ENCODE measurements at regions not wholly inside any gene's neighbourhood (a gene's known extent, or its start where the extent isn't known, plus 50 kb on each side); places are given as distances from the start of the nearest gene placed in this dataset.
"Not testable (repeated sequence)": the region's sequence is repeated elsewhere in the genome, so short reads cannot be mapped to it uniquely, and the experiment has no call there.

DNA sequence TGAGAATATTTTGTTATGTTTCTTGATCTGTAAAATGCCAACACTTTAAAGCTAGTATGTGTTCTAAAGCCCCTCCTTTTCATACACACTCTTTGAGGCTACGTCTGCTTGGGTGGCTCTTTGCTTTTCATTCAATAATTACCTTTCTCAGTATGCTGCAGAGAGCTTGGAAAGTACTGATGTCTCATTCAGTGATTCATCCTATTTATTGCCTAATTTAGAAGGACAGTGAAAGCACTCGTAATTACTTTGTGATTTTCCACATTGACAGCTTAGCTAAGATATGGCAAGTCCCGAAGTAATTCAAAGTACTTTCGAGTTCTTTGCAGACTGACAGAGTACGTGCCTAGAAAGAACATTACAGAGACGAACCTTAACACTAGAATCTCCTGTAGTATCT lies 57.2 kb downstream of the BMP15 start:
- DNase-seq (ENCODE audit: low spot score): no peak

DNA sequence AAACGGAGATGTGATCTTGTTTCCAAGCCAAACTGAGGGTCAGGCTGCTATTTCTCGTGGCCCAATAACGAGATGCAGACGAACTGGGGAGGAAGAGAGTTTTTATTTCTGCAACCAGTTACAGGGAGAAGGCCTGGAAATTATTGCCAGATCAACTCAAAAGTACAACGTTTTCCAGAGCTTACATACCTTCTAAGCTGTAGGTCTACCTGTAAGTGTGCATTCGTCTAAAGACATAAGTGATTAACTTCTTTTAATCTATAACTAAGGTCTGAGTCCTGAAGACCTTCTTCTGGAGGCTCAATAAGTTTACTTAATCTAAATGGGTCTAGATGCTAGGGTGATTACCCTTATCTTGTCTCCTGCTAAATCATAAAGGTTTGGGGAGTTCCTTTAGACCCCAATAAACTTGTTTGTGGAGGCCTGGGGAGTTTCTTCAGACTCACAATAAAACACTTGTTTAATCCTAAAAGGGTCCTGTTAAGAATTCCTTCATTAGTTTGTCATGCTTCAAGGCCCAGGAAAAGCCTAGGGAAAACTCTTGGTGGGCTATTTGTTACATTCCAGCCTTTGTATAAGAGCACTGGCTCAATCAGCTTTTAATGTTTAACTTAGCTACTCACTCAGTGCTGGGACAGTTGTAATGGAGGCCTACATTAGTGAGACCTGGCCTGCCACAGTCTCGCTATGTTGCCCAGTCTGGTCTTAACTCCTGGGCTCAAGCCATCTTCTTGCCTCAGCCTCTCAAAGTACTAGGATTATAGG lies 58.5 kb downstream of the BMP15 start:
- not testable (repeated sequence) for DNase-seq (ENCODE audit: low spot score)

DNA sequence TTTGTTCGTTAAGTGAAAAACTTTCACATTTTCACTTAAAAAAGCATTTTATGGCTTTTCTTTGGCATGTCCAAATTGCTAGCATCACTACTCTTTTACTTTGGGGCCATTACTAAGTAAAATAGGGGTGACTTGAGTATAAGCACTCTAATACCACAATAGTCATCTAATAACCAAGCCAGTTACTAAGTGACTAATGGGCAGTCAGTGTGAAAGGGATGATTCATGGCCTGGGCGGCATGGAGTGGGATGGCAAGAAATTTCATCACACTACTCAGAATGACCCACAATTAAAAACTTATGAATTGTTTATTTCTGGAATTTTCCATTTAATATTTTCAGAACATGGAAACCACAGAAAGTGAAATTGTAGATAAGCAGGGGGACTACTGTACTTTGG lies 60.9 kb downstream of the BMP15 start:
- peak; percentile 13 for DNase-seq (ENCODE audit: low spot score)

DNA sequence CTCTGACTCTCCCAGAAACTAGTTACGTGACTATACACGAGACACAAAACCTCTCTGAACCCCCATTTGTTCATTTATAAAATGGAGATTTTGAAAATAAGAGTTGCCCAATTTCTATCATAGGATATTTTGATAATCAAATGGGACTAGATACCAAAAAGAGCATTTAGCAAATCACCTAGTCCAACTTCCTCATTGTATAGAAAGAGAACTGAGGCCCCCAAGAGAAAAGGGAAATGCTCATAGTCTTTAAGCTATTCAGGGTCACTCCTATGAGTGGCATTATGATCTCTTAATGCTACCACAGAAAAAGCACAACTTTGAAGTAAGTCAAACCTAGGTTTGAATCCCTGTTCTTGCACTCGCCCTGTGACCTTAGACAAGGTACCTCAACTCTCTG lies 62.7 kb downstream of the BMP15 start:
- DNase-seq (ENCODE audit: low spot score): no peak

DNA sequence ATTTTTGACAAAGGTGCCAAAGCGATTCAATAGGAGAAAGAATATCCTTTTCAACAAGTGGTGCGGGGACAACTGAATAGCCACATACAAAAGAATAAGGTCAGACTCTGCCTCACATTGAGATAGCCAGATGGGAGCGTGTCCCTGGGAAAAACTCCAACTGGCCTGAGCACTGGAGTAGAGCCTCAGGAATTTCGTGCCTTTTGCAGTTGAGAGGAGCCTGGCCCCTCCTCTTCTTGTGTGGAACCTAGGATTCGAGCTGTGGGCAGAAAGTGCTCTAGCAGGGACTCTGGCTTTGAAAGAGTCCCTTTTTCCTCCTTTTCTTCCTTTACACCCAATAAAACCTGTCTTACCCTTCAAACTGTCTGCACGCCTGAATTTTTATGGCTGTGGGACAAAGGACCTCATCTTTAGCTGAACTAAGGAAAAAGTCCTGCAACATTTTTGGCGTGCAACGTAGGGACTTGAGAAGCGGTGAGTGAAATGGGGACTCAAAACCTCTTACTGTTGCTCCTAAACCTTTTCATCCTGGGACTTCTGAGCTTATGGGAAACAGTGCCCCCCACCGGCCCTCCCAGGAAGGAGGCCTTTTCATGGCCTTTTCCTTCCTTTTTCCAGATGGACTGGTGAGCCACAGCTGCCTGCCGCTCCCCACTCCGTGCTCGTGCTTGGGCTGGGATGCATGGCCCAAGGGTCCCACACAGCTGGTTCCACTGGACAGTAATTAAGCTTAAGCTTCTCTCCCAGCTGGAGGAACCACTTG lies 68.6 kb downstream of the BMP15 start:
- DNase-seq (ENCODE audit: low spot score): no peak

DNA sequence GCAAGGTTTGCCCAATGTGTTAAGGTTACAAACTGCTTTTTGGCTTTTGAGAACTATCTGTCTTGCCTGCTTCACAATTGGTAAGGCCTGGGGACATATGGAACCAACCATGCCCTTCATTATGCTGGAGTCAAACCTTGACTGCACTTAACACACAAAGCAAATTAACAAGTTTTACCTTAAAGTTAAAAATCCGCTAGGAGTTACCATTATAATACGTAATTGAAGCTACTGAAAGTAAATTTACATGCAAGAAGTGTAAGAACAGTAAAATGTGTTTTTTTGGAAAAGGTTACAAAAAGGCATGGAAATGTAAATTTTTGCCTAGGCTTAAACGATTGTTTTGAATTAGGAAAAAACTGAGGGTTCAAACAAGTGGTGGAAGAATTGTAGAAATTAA lies 69.7 kb downstream of the BMP15 start:
- no peak for DNase-seq (ENCODE audit: low spot score)

DNA sequence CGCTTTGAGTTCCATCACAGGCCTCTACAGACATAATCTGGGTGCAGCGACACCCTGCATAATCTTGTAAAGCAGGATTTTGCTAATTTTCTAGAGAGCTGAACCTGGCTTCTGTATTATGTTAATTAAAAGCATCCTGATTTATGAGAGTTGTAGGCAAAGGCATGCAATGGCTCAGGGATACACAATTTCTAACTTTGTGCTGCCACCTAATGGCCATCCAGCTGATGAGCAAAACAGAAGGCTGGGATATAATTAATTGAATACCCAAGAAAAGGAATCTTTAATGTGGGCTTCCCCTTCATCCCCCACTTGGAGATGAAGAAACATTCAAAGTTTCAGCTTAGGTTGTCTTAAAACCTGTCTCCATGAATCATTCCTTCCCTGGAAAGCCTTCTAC lies 78.1 kb downstream of the BMP15 start:
- no peak for DNase-seq (ENCODE audit: low spot score)

DNA sequence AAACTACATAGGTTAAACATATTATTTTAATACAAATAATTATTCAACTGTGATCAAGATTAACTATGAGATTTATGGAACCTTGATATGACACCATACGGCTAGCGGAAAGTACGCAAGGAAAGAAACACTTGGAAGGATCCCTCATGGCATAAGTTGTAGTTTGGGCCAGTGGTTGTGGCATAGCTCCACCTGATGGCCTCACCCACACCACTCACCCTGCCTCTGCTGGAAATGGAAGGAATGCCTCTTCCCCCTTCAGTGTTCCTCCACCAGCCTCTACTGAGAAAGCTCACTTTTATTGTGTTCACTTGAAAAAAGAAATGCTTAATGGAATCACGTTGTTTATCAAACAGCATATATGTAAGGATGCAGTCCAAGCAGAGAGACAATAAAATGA lies 86.4 kb downstream of the BMP15 start:
- no peak for DNase-seq (ENCODE audit: low spot score)

DNA sequence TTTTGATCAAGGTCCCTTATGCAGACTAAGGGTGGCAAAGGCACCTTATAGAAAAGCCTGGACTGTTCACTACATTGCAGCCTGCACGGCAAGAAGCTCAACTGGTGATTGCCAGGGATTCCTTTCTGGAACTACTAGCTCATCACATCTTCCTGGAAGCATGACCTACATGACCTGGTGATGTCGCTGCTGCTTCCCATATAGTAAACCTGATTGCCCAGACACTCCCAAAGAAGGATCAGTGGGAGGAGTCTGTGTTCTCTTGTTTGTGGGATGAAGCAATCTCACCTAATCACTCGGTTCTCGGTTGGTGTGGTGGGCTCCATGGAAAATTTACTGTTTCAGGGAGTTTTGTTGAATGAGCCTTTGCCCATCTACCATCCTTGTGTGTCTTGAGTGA lies 89.8 kb downstream of the BMP15 start:
- DNase-seq (ENCODE audit: low spot score): not testable (repeated sequence)

DNA sequence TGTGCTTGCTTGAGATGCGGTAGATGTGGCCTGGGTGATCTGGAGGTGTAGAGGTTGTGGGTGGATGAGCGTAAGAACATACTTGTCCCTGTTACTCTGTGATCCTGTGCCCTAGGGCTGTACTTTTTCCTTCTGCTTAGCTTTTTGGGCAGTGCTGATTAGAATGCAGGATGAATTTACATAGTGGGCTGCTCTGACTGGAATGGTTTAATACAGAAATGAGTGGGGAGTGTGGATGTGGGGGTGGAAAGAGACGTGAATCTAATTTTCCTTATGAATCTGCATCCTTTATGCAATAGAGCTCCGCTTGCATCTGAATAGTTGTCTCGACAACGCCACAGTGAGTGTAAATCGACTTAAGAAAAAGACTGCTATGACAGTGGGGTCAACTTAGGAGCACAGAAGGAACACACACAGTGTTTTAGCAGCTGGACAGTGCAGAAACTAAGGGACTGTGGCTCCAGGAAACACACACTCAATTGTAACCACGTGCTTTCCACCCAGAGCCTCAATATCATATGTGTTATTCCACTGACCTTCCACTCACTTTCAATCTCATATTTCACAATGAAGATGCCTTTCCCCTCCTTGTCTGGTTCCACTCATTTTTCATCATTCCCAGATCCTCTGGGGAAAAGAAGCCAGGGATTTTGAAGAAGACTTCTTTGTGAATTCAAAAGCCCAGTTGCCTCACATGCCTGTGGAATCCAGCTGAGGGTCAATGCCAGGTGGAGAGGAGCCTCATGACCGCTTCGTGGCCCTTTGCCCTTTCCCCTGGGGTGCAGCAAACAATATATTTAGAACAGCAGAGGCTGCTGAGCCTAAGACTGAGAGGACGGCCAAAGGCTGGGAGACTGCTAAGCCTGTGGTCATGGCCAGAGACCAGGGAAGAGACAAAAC lies 91.4 kb downstream of the BMP15 start:
- peak; percentile 51 for DNase-seq (ENCODE audit: low spot score)

DNA sequence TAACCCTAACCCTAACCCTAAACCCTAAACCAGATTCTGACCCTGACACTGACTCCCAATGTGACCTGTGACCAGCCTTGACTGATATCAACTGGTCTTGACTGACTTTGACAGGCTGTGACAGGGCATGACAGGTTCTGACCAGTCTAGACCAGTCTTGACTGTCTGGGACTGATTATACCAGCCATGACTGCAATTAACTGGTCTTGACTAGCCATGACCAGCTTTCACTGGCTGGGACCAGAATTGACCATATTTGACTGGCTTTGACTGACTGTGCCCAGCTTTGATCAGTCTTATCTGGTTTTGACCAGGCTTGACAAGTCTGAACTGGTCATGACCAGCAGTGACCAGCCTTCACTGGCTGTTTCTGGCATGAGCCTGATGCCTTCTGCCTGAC lies 95.5 kb downstream of the BMP15 start:
- DNase-seq (ENCODE audit: low spot score): no peak

DNA sequence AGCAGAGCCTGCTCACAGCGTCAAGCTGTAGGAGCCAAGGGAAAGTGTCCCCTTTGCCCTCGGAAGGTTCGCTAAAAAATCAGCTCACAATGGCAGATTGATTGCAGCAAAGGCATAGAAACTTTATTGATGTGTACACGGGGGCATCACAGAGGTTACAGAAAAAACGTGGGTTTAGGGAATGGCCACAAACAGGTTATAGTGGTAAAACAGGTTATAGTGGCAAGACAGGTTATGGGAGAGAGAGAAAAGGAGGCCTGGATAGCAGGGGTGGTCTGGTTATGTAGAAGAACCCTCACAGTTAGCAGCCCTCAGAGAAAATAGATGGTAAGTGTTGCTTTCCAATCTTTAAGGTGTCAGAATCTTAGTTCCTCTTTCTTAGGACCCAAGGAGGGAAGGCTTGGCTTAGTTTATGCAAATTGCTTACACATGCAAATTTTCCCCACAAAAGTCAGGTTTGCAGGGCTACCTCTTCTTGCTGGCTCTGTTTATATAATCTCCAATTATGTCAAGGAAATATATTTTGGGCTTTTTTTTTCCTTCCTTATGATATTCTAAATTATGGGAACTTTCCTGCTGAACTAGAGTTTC lies 113.7 kb downstream of the BMP15 start:
- DNase-seq (ENCODE audit: low spot score): no peak

DNA sequence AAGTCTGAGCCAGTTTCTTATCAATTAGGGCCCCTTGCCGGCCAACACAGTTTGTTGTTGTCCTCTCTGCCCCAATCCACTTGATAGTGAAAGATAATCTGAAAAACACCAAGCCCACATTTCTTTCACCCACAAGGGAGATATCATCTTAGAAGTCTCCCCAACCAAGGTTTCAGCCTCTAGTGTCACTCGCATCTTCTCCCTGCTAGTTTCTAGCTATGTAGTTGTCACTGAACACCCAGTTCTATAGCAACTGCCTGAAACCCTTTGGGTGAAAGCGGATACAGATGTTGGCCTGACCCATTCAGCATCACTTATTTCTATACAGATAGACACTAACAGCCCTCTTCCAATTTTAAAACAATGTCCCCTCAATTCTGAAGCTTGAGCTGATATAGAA lies 116.3 kb downstream of the BMP15 start:
- DNase-seq (ENCODE audit: low spot score): no peak

DNA sequence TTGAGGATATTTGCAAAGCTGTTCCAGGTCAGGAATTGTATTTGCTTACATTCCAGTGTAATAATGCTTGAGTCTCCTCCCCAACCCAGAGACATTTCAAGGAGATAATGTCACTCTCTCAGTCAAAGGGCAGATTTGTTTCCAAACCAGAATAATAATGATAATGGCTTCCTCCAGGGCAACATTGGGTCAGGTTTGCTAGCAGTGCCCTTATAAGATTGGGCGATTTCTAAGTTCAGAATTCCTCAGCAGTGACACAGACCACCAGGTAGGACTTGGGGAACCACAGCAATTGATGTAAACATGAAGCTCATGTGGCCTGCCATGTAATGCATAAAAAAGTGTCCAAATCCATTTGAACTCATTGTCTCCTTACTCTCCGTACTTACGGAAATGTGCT lies 125.2 kb downstream of the BMP15 start:
- no peak for DNase-seq (ENCODE audit: low spot score)

DNA sequence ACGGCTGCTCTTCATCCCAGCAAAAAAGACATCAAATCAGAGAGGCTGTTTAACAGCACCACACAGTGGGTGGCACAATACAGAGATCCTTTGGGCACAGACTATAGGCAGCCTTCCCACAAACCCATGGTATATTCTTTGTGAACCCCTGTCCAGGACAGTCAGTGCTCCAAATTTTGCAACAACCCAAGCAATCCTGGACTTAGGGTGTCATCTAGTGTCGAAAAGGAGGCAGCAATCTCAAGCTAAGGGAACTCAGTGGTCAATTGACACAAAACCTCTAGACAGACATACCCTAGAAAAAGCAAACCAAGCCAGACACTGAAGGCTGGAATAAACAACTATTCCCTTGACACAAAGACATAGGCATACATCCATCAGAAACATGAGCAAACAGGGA lies 137.4 kb downstream of the BMP15 start:
- DNase-seq (ENCODE audit: low spot score): no peak

DNA sequence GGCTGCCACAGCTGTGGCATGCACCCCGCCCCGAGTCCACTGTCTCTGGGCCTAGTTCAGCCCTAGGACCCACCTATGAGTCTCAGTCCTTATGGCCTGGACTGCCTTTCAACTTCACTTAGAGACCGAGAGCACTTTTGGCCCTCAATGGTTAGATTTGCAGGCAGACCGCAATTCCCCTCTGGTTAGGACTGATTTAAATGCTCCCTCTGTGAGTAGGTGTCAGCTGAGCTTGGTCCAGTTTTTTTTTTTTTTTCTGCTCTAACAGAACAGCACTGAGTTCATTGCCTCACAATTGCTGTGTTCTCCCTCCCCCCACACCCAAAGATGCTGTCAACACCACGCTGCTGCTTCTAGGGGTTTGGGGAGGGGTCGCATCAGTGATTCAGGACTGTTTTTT lies 143.2 kb downstream of the BMP15 start:
- no peak for DNase-seq (ENCODE audit: low spot score)

DNA sequence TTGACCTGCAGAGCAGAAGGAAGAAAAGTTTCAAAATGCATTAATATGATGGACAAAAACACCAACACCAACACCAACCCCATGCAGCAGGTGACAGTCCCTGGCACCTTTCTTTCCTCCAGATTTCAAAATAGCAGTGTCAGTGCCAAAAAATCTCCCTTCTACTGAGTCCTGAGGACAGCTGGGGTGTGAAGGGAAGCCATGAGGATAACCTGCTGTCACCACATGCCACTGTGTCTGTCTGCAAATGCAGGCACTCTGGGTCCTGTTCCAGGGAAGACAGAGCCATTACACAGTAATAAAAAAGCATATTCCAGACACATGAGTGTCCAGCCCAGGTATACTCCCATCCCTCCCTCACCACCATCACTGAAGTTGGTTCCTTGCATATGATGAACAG lies 187.5 kb downstream of the BMP15 start:
- DNase-seq (ENCODE audit: low spot score): no peak

DNA sequence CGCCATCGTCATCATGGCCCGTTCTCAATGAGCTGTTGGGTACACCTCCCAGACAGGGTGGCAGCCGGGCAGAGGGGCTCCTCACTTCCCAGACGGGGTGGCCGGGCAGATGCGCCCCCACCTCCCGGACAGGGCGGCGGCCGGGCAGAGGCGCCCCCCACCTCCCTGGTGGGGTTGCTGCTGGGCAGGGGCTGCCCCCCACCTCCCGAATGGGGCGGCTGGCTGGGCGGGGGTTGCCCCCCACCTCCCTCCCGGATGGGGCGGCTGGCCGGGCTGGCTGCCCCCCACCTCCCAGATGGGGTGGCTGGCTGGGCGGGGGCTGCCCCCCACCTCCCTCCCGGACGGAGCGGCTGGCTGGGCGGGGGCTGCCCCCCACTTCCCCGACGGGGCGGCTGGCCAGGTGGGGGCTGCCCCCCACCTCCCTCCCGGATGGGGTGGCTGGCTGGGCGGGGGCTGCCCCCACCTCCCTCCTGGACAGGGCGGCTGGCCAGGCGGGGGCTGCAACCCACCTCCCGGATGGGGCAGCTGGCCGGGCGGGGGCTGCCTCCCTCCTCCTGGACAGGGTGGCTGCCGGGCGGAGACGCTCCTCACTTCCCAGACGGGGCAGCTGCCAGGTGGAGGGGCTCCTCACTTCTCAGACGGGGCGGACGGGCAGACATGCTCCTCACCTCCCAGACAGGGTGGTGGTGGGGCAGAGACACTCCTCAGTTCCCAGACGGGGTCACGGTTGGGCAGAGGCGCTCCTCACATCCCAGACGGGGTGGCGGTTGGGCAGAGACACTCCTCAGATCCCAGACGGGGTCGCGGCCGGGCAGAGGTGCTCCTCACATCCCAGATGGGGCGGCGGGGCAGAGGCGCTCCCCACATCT lies 208.8 kb downstream of the BMP15 start:
- not testable (repeated sequence) for DNase-seq (ENCODE audit: low spot score)

DNA sequence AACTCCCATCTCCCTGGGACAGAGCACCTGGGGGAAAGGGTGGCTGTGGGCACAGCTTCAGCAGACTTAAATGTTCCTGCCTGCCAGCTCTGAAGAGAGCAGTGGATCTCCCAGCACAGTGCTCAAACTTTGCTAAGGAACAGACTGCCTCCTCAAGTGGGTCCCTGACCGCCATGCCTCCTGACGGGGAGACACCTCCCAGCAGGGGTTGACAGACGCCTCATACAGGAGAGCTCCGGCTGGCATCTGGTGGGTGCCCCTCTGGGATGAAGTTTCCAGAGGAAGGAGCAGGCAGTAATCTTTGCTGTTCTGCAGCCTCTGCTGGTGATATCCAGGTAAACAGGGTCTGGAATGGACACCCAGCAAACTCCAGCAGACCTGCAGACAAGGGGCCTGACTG lies 206.9 kb upstream of the NUDT10 start:
- DNase-seq (ENCODE audit: low spot score): not testable (repeated sequence)

DNA sequence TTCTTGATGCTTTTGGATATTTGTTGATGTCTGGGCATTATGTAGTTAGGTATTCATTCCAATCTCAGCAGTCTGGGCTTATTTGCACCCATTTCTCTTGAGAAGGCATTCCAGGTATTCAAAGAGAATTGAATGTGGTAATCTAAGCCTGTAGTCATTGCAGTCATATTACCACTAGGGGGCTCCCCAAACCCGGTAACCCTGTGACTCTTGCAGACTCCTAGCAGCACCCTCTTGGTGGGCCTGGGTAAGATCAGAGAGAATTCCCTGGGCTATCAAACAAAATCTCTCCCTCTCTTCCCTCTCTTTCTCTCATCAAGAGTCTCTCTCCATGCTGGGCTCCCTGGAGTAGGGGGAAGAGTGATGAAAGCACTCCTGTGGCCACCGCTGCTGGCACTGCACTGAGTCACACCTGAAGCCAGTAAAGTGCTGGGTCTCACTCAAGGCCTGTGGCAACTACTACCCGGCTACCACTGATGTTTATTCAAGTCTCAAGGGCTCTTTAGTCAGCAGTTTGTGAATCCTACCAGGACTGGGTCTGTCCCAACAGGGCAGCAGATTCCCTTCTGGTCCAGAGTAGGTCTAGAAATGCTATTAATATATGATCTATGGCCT lies 187.7 kb upstream of the NUDT10 start:
- DNase-seq (ENCODE audit: low spot score): peak; percentile 23

DNA sequence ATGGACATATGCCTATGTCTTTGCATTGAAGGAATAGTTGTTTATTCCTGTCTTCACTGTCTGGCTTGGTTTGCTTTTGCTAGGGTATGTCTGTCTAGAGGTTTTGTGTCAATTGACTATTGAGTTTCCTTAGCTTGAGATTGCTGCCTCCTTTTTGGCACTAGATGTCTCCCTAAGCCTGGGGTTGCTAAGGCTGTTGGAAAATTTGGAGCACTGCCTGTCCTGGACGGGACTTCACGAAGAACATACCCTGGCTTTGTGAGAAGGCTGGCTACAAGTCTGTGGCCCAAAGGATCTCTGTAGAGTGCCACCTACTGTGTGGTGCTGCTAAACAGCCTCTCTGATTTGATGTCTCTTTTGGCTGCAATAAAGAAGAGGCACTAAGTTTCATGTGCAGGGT lies 183.8 kb upstream of the NUDT10 start:
- DNase-seq (ENCODE audit: low spot score): peak; percentile 2
